Esophagus squamous epithelium (tissue), 5 donors: ENCODE measurements at regions not wholly inside any gene's neighbourhood (a gene's known extent, or its start where the extent isn't known, plus 50 kb on each side); places are given as distances from the start of the nearest gene placed in this dataset.

Source experiments
- DNase-seq: peaks from one replicate; lab custom pipeline; 2025; lab: John Stamatoyannopoulos, UW
- H3K27ac ChIP-seq, 4 donors: fragments of 200-600 bp; sonication (generic); one replicate each; pipeline ENCODE4 v1.5.1; 2016 to 2019; ENCODE audit warnings: mild to moderate bottlenecking in 1 of 4
- H3K27me3 ChIP-seq, 4 donors: fragments of 200-600 bp; sonication (generic); 1 replicate in 3 of 4; 2 replicates in 1 of 4; pipeline versions ENCODE4 v1.5.1 to v1.6.0; 2017 to 2021; ENCODE audit warnings: antibody characterized with exemption in 1 of 4
- H3K36me3 ChIP-seq, 3 donors: fragments of 200-600 bp; sonication (generic); one replicate each; pipeline ENCODE4 v1.5.1; 2016 to 2019
- H3K4me1 ChIP-seq, 3 donors: fragments of 200-600 bp; sonication (generic); one replicate each; pipeline ENCODE4 v1.5.1; 2017 to 2019
- H3K4me3 ChIP-seq, 4 donors: fragments of 200-600 bp; sonication (generic); 1 replicate in 3 of 4; 2 replicates in 1 of 4; pipeline ENCODE4 v1.5.1; 2016 to 2019; ENCODE audit warnings: mild to moderate bottlenecking in 2 of 4, moderate library complexity in 1 of 4
- H3K9me3 ChIP-seq, 3 donors: fragments of 200-600 bp; sonication (generic); one replicate each; pipeline ENCODE4 v1.5.1; 2016 to 2019
- CTCF ChIP-seq, 6 experiments: fragments of 450-650 bp in 4 of 6; fragments of 200-600 bp in 2 of 6; sonication (generic) in 2 of 6; IDR thresholded peaks; one replicate each; pipeline ENCODE4 v1.5.1; 2016 to 2019; ENCODE audit warnings: antibody characterized with exemption in 6 of 6, mild to moderate bottlenecking in 4 of 6, moderate library complexity in 4 of 6
- POLR2A ChIP-seq, 4 donors: fragments of 450-650 bp; IDR thresholded peaks; one replicate each; pipeline ENCODE4 v1.6.1; 2017; ENCODE audit warnings: antibody characterized with exemption in 4 of 4, mild to moderate bottlenecking in 4 of 4, moderate library complexity in 3 of 4
- WGBS, 2 donors: methylation state at CpG; one replicate each; pipeline ENCODE4 v1.1.5; 2018; 5-methylcytosine and 5-hydroxymethylcytosine counted together
- intact Hi-C: fragments of 100-400 bp; cut with DNase I; formaldehyde crosslinking; loops from one replicate; pipeline ENCODE4 v1.15.0; 2022
- donor health status: DM: yes; HTN: yes; CAD: no.

DNA sequence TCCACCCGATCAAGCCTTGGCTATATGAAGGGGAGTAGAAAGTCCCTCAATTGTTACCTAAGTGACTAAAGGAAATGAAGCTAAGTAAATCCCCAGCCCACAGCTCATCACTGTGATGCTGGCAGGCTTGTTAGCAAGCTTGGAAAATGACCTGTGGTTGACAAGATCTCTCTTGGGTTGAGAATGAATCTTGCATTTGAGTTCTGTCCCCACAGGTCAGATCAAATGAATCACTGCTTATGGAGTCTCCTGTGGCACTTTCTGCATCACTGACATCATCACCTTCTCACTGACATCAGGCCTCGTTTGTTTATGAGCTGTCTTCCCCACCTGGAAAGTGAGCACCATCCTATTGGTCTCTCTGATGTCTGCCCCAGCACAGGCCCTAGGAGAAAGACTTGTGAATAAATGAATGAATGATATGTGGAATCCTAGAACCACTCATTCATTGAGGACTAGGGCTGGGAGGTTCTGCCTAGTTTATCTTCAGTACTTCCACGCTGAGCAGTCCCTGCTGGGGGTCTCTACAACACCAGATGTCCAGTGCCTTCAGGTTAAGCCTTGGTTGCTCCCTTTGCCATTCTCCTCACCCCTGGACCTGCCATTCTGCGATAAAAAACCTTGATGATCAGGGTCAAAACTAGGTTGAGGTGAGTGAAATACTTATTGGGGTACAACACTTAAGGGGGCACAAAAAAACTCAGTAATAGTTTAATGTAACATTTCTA is 318.4 kb upstream of the MOCS1 start:
- WGBS, 2 donors, result 54 to 61% methylated on average over 4 of the region's 4 CpGs
- DNase-seq, result no peak
- Histone ChIP-seq H3K27ac (no peak overlapping the region), H3K36me3 (no peaks in the 10 kb centered on the region), H3K4me3 (no peak overlapping the region), H3K9me3 (no peaks in the 10 kb centered on the region), H3K27me3 (no peaks in the 10 kb centered on the region), H3K4me1 (peaks cover 0 to 12% (median 0%) of the 10 kb centered on the region in 3 donors)
- TF ChIP-seq CTCF (IDR thresholded peaks at IDR 0.05) (no peak), POLR2A (IDR thresholded peaks at IDR 0.05) (no peak)
- intact Hi-C loops, result no loop called here

- intact Hi-C loops, result no loop called here
- no peak for TF ChIP-seq CTCF (IDR thresholded peaks at IDR 0.05)
- no peak for TF ChIP-seq POLR2A (IDR thresholded peaks at IDR 0.05)
- Histone ChIP-seq H3K36me3 (no peaks in the 10 kb centered on the region), H3K9me3 (no peaks in the 10 kb centered on the region), H3K27ac (no peak overlapping the region), H3K4me3 (no peak overlapping the region), H3K4me1 (peaks cover 0 to 12% (median 0%) of the 10 kb centered on the region in 3 donors), H3K27me3 (no peaks in the 10 kb centered on the region)
- DNase-seq, result no peak
- WGBS, 2 donors, result 50 to 61% methylated on average over 3 of the region's 3 CpGs
These were observed 317.5 kb upstream of the MOCS1 start for GRCh38 chr6:40251637-40252300.

GRCh38 chr6:40249935-40250334 is 315.7 kb upstream of the MOCS1 start:
- DNase-seq, result no peak
- Histone ChIP-seq H3K36me3 (no peaks in the 10 kb centered on the region), H3K4me3 (no peak overlapping the region), H3K9me3 (no peaks in the 10 kb centered on the region), H3K4me1 (peaks cover 0 to 12% (median 0%) of the 10 kb centered on the region in 3 donors), H3K27me3 (no peaks in the 10 kb centered on the region), H3K27ac (no peak overlapping the region)
- intact Hi-C loops, result no loop called here
- TF ChIP-seq POLR2A (IDR thresholded peaks at IDR 0.05), result no peak
- no peak for TF ChIP-seq CTCF (IDR thresholded peaks at IDR 0.05)

GRCh38 chr6:40247516-40248115 is 313.4 kb upstream of the MOCS1 start:
- Histone ChIP-seq H3K9me3 (no peaks in the 10 kb centered on the region), H3K36me3 (no peaks in the 10 kb centered on the region), H3K4me3 (no peak overlapping the region), H3K27me3 (no peaks in the 10 kb centered on the region), H3K4me1 (peaks cover 0 to 17% (median 0%) of the 10 kb centered on the region in 3 donors), H3K27ac (no peak overlapping the region)
- 83 to 91% methylated on average over 2 to 3 of the region's 3 CpGs for WGBS, 2 donors
- no peak for DNase-seq
- TF ChIP-seq POLR2A (IDR thresholded peaks at IDR 0.05) (no peak), CTCF (IDR thresholded peaks at IDR 0.05) (no peak)
- intact Hi-C loops, result no loop called here

GRCh38 chr6:40244699-40245098 is 310.4 kb upstream of the MOCS1 start:
- Histone ChIP-seq H3K4me3 (no peak overlapping the region), H3K36me3 (no peaks in the 10 kb centered on the region), H3K27me3 (no peaks in the 10 kb centered on the region), H3K4me1 (peaks cover 0 to 6% (median 0%) of the 10 kb centered on the region in 3 donors), H3K27ac (no peak overlapping the region), H3K9me3 (no peaks in the 10 kb centered on the region)
- DNase-seq, result no peak
- intact Hi-C loops, result no loop called here
- 55 to 78% methylated on average over 1 of the region's 1 CpG for WGBS, 2 donors
- TF ChIP-seq CTCF (IDR thresholded peaks at IDR 0.05) (no peak), POLR2A (IDR thresholded peaks at IDR 0.05) (no peak)
